SK-N-MC (cell line): ENCODE measurements at regions not wholly inside any gene's neighbourhood (a gene's known extent, or its start where the extent isn't known, plus 50 kb on each side); places are given as distances from the start of the nearest gene placed in this dataset.
"Not testable (repeated sequence)": the region's sequence is repeated elsewhere in the genome, so short reads cannot be mapped to it uniquely, and the experiment has no call there.

Experiments
- DNase-seq: peaks from one replicate; pipeline ENCODE4 v3.0.0-alpha.2; 2011; ENCODE audit warnings: low read depth, low spot score
- H3K27ac ChIP-seq: fragments of 200-600 bp; sonication (generic); 2 replicates; pipeline ENCODE4 v1.5.1; 2016; ENCODE audit warnings: mixed run types
- H3K36me3 ChIP-seq: fragments of 200-600 bp; sonication (generic); 2 replicates; pipeline ENCODE4 v1.6.1; 2017; ENCODE audit warnings: antibody characterized with exemption, low read length, mixed read lengths; ENCODE audit not compliant: insufficient read depth
- H3K4me3 ChIP-seq: fragments of 200-600 bp; sonication (generic); 2 replicates; pipeline ENCODE4 v1.5.1; 2016
- H3K9ac ChIP-seq: fragments of 200-600 bp; sonication (generic); 2 replicates; pipeline ENCODE4 v1.8.0; 2017; ENCODE audit warnings: mixed run types, mixed read lengths; ENCODE audit not compliant: insufficient read length
- H3K9me3 ChIP-seq: fragments of 200-600 bp; sonication (generic); 2 replicates; pipeline ENCODE4 v1.6.1; 2017; ENCODE audit warnings: low read depth, mild to moderate bottlenecking, antibody characterized with exemption, low read length, moderate library complexity, mixed read lengths
- EZH2 ChIP-seq: fragments of 200-600 bp; sonication (generic); IDR thresholded peaks from one replicate; pipeline ENCODE4 v1.6.1; 2017; ENCODE audit warnings: antibody characterized with exemption
- FOXP2 ChIP-seq: optimal IDR thresholded peaks from 2 replicates; pipeline ENCODE3; 2011; ENCODE audit warnings: mild to moderate bottlenecking, moderate library complexity; ENCODE audit not compliant: insufficient read depth; ENCODE audit errors: extremely low read length, control extremely low read depth
- POLR2AphosphoS5 ChIP-seq: IDR thresholded peaks from 2 replicates; pipeline ENCODE4 v1.6.1; 2012; ENCODE audit warnings: mild to moderate bottlenecking, low read depth, low read length, borderline replicate concordance

DNA sequence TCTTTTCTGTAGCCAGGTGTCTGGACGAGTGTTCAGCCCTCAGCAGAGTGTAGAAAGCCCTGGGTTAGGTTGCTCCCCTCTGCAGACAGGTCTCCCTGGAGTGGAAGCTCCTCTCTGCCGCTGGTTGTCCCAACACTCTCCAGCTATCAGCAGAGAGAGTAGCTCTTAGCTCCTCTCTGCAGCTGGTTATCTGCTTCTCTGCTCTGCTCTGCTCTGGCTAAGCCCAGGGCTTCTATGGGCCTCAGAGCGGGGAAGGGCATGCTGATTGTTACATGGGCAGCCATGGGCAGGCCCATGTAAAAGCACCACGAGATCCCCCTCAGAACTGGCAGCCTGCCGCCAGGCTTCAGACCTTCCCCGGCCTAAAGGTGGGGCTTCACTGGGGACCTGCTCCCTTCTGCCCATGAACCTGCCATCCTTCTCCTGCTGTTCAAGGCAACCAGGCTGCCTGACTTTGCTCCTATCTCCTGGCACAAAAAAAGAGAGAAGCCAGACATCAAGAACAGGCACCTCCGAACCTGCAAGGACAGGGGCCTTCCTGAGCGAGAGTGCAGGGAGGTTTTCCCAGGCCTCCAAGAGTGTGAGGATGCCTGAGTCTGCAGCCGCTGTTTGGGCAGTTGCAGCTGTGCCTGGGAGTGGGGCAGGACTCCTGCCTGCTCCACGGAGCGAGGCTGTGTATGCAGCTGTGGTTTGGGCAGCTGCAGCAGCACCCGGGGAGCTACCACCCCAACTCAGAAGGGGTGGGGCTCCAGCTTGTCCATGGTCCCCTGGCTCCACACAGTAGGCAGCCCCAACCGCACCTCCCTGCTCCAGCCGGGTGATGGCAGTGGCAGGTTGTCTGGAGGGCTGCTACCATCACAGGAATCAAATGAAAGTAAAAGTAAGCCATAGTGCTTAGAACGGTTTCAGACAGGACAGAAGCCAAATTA lies 973.7 kb downstream of the LTN1 start:
- no peak overlapping the region for H3K4me3 ChIP-seq

DNA sequence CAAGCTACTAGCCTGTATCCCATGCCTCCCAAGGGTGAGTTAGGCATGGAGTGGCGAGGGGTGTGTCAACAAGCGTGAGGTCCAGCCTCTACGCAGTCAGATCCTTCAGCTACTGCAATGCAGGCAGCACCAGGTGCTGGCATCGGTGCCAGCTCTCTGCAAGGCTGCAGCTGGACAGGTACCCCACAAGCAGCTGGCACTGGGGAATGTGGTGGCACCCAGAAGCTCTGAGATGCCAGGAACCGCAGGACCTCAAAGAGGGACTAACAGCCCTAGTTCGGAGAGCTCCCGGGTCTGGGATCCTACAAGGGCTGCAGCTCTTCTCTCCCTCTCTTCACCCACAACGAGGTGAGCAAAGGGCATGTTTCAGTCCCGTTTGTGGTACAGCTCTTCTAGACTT lies 974.5 kb downstream of the LTN1 start:
- Histone ChIP-seq H3K27ac (no peak overlapping the region), H3K9me3 (no peaks in the 10 kb centered on the region), H3K9ac (no peak overlapping the region), H3K4me3 (no peak overlapping the region), H3K36me3 (no peaks in the 10 kb centered on the region)
- no peak for DNase-seq
- no peak for TF ChIP-seq POLR2AphosphoS5
- TF ChIP-seq FOXP2: no peak
- TF ChIP-seq EZH2: no peak

More for the DNA sequence above, 973.7 kb downstream of the LTN1 start:
- no peaks in the 10 kb centered on the region for H3K9me3 ChIP-seq
- H3K9ac ChIP-seq: no peak overlapping the region
- no peak for DNase-seq
- H3K27ac ChIP-seq: no peak overlapping the region
- TF ChIP-seq POLR2AphosphoS5 (no peak), EZH2 (no peak), FOXP2 (no peak)
- H3K36me3 ChIP-seq: no peaks in the 10 kb centered on the region

DNA sequence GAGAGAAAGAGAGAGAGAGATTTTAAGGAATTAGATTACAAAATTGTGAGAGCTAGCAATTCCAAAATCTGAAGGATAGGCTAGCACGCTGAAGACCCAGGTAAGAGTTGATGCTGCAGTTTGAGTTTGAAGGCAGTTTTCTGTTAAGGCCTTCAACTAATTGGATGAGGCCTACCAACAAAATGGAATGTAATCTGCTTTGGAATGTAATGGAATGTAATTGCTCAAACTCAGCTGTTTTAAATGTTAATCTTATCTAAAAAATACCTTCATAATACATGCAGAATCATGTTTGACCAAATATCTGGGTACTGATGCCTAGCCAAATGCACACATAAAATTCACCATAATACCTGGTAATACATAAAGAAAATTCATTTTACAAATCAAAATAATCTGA lies 976.1 kb downstream of the LTN1 start:
- H3K36me3 ChIP-seq: no peaks in the 10 kb centered on the region
- H3K27ac ChIP-seq: no peak overlapping the region
- H3K9ac ChIP-seq: no peak overlapping the region
- H3K4me3 ChIP-seq: no peak overlapping the region
- no peaks in the 10 kb centered on the region for H3K9me3 ChIP-seq
- TF ChIP-seq EZH2 (no peak), POLR2AphosphoS5 (no peak), FOXP2 (no peak)
- DNase-seq: no peak

DNA sequence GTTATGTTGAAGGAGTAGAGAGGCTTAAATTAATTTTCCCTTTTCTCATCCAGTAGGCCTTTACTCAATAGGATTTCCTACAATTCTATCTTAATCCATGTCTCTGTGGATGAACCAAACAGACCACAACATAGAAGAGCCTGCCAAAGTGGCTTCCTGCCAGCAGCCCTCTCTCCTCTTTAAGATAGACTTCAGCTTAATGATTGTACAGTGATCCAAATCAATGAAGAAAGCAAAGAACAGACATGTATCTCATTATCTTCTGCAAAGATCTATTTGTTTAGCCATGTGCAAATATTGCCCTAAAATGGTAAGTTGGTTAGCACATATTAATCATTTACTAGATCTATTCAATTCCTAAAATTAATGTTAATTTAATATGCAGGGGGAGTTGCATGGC lies 979.6 kb downstream of the LTN1 start:
- not testable (repeated sequence) for H3K36me3 ChIP-seq, H3K27ac ChIP-seq, DNase-seq, H3K4me3 ChIP-seq, H3K9me3 ChIP-seq, H3K9ac ChIP-seq

DNA sequence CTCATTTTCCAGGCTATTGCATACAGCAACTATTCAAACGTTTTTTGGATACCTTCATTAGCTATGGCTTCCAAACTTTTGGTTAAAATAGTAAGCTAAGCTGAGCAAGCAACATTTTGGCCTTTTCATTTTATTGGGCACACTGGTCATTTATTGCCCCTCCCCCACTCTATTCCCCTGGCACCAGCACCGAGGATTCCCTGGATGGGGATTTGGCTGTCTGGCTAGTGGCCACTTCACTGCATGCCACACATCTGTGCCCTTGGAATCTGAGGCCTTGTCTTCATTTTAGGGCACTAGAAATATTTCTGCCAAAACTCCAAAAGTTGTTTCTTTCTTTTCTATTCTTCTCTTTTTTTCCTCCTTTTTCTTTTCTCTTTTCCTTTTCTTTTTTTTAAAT lies 980.7 kb downstream of the LTN1 start:
- not testable (repeated sequence) for H3K36me3 ChIP-seq, H3K4me3 ChIP-seq, H3K27ac ChIP-seq, H3K9ac ChIP-seq, DNase-seq, H3K9me3 ChIP-seq

DNA sequence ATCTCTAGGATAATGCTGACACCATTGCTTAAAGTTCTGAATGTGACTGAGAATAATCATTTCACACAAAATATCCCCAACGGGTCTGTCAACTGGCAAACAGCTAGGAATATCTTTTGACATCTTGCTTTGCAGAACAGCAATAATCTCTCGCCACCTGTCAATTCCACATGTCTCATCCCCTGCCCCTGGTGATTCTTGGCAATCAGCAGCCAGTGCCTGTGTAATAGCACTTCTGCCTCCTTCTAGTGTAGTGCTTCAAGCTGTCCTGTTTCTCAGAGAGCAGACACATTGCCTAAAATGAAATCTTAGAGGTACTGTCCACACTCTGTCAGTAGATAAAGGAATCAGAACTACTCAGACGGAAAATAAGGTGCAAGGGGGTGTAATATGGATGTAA lies 984.4 kb downstream of the LTN1 start:
- not testable (repeated sequence) for DNase-seq, H3K36me3 ChIP-seq
- peak overlapping the region; percentile 45 for H3K4me3 ChIP-seq

DNA sequence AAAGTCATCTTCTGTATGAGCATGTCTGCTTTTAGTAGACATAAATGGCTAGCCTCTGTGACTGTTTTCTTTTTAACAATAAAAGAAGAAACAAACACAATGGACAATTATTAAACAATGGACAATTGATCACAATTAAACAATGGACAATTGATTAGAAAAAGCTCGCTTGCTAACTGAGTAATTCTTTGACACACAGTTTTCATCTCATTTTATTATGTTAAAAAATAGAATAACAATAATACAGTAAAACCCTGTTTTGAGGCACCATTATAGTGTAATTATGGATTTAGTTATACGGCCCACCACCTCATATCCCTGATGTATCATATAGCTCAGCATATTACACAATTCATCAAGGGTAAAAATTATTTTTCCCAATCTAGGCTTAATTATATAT lies 989.0 kb downstream of the LTN1 start:
- DNase-seq, H3K9ac ChIP-seq, H3K27ac ChIP-seq, H3K4me3 ChIP-seq, H3K9me3 ChIP-seq, H3K36me3 ChIP-seq: not testable (repeated sequence)

More for the DNA sequence above, 984.4 kb downstream of the LTN1 start:
- not testable (repeated sequence) for H3K9ac ChIP-seq, H3K9me3 ChIP-seq
- peak overlapping the region; percentile 60; the same call in 1 of the 2 replicates for H3K27ac ChIP-seq

DNA sequence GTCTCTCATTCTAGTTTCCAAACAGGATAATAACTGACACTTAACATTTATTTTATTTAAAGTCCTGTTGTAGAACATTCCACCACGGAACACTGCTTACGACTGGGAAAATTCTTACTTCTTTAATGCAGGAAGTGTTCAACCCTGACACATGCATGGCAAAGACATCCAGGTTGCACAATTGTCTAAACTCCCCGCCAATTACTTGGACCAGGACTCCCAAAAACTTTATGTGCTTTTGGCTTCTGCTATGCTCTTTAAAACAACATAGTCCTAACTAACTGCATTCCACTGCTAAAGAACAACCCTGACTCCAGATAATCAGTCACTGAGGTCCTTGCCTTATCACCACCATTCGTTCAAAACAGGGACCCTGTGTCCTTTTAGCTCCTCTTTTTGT lies 995.8 kb downstream of the LTN1 start:
- H3K36me3 ChIP-seq, DNase-seq, H3K9ac ChIP-seq, H3K9me3 ChIP-seq, H3K4me3 ChIP-seq, H3K27ac ChIP-seq: not testable (repeated sequence)

DNA sequence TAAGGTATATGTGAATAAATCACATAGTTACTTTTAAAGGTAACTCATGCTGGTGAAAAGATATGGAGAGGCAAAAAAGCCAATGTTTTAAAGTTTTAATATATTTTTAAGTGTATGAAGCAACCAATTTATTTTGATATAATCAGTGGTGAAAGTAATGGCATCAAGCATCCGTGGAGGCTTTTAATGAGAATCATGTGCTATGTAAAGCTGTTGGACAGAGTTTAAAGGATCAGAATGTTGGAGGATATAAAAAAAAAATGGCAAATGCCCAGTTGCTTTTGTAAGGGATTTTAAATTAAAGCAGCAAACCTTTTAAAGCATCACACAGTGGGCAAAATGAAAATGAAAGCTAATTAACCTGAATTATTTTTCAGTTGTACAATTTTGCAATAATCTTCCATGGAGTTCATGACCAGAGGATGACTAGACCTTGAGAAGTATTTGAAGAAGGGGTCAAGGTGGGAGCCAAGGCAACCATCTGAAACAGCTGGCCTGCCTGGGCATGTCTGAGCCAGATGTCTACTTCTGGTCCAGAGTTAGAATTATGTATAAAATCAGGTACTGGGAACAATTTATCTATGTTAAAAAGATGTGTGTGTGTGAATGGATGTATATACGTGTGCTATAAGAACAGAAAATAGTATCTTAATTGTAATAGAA lies 1007.9 kb downstream of the LTN1 start:
- not testable (repeated sequence) for H3K4me3 ChIP-seq, H3K9ac ChIP-seq, DNase-seq, H3K27ac ChIP-seq, H3K36me3 ChIP-seq, H3K9me3 ChIP-seq

DNA sequence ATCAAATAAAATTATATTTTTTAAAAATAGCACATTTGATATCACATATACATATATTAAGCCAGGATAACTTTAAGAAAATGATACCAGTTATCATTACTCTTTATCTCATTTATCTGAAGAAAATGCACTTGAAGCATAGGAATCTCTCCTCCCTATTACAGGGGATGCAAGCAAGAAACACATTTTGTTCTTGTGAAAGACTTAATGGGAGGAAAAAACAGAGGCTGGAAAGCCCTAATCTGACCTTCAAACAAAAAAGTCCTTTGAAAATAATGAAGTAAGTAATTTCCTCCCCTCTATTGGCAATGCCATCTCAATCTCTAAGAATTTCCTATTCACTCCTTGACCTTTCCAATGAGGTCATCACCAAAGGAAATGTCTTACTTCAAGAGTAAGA lies 1012.6 kb upstream of the ADAMTS5 start:
- not testable (repeated sequence) for DNase-seq, H3K9me3 ChIP-seq, H3K27ac ChIP-seq, H3K9ac ChIP-seq, H3K4me3 ChIP-seq, H3K36me3 ChIP-seq
